ENCODE measurements at regions not wholly inside any gene's neighbourhood (a gene's known extent, or its start where the extent isn't known, plus 50 kb on each side); places are given as distances from the start of the nearest gene placed in this dataset.

DNA sequence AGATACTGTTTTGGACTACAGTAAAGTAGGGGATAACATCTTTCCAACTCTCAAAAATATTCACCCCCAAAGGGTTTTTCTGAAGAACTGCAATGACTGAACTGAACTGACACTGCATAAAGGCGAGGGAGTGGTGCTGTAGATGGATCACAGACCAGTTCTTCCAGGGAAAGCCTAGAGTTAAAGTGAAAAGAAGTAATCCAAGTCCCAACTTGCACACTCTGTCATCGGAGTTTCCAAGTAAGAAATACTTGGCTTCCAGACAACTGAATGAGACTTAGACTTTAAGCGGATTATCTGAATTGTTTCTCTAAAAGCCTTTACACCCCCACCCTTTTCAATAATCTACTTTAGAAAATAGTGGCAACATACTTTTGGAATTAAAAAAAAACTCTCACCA lies 134.1 kb upstream of the PREP start:
- H3K4me2 ChIP-seq (ENCODE audit: low read length), result no peak overlapping the region
- CTCF ChIA-PET (ENCODE audit: unreplicated experiment), result interaction anchor here (0.6 kb wide), 1 partner anchor 482 kb away, joined by 3 read pairs; no protein-coding TSS in a partner anchor
- no peak overlapping the region for H2AFZ ChIP-seq (ENCODE audit: low read length)
- H3K4me1 ChIP-seq (ENCODE audit: insufficient read depth, low read length, poor library complexity, severe bottlenecking), result no peaks in the 10 kb centered on the region
- no peaks in the 10 kb centered on the region for H3K9me3 ChIP-seq (ENCODE audit: low read length)
- TF ChIP-seq CTCF (conservative IDR thresholded peaks at IDR 0.05; ENCODE audit: low read length), result no peak
- TF ChIP-seq EZH2phosphoT487 (IDR thresholded peaks at IDR 0.05; ENCODE audit: borderline replicate concordance, low read depth, low read length), result no peak
- H3K27ac ChIP-seq (ENCODE audit: low read depth, low read length, poor library complexity, severe bottlenecking), result no peak overlapping the region
- no peaks in the 10 kb centered on the region for H3K36me3 ChIP-seq (ENCODE audit: insufficient read depth, low read length)
- no peaks in the 10 kb centered on the region for H3K9me2 ChIP-seq (ENCODE audit: insufficient read depth, low read length)
- no peaks in the 10 kb centered on the region for H4K20me1 ChIP-seq (ENCODE audit: insufficient read depth, low read length)
- intact Hi-C loops (cut with micrococcal nuclease; ENCODE audit: unreplicated experiment), result no loop called here
- no peak overlapping the region for H3K4me3 ChIP-seq (ENCODE audit: low read depth, low read length, poor library complexity, severe bottlenecking)
- no TSS peak for BruUV-seq (replicated peaks)
- H3K79me2 ChIP-seq (ENCODE audit: insufficient read depth, low read depth, low read length), result no peaks in the 10 kb centered on the region
- POLR2A ChIA-PET, result interaction anchor here (0.7 kb wide), 1 partner anchor 387 kb away, joined by 4 read pairs; no protein-coding TSS in a partner anchor
- no peak for DNase-seq (ENCODE audit: low spot score)

GRCh38 chr6:105533301-105533700 lies 130.4 kb upstream of the PREP start:
- ChIA-PET POLR2A (interaction anchor here (0.7 to 1.1 kb wide), 2 partner anchors 56 to 488 kb away, joined by 3 read pairs; no protein-coding TSS in a partner anchor), CTCF (ENCODE audit: unreplicated experiment) (no interaction called here)
- no TSS peak for BruUV-seq (replicated peaks)
- no peaks in the 10 kb centered on the region for H3K36me3 ChIP-seq (ENCODE audit: insufficient read depth, low read length)
- no peak for TF ChIP-seq EZH2phosphoT487 (IDR thresholded peaks at IDR 0.05; ENCODE audit: borderline replicate concordance, low read depth, low read length)
- TF ChIP-seq CTCF (conservative IDR thresholded peaks at IDR 0.05; ENCODE audit: low read length), result no peak
- no peak overlapping the region for H2AFZ ChIP-seq (ENCODE audit: low read length)
- no peaks in the 10 kb centered on the region for H3K4me1 ChIP-seq (ENCODE audit: insufficient read depth, low read length, poor library complexity, severe bottlenecking)
- no peak overlapping the region for H3K4me2 ChIP-seq (ENCODE audit: low read length)
- H3K4me3 ChIP-seq (ENCODE audit: low read depth, low read length, poor library complexity, severe bottlenecking), result no peak overlapping the region
- DNase-seq (ENCODE audit: low spot score), result no peak
- no peaks in the 10 kb centered on the region for H3K9me2 ChIP-seq (ENCODE audit: insufficient read depth, low read length)
- H4K20me1 ChIP-seq (ENCODE audit: insufficient read depth, low read length), result no peaks in the 10 kb centered on the region
- H3K79me2 ChIP-seq (ENCODE audit: insufficient read depth, low read depth, low read length), result no peaks in the 10 kb centered on the region
- no peak overlapping the region for H3K27ac ChIP-seq (ENCODE audit: low read depth, low read length, poor library complexity, severe bottlenecking)
- intact Hi-C loops (cut with micrococcal nuclease; ENCODE audit: unreplicated experiment), result no loop called here
- H3K9me3 ChIP-seq (ENCODE audit: low read length), result no peaks in the 10 kb centered on the region

DNA sequence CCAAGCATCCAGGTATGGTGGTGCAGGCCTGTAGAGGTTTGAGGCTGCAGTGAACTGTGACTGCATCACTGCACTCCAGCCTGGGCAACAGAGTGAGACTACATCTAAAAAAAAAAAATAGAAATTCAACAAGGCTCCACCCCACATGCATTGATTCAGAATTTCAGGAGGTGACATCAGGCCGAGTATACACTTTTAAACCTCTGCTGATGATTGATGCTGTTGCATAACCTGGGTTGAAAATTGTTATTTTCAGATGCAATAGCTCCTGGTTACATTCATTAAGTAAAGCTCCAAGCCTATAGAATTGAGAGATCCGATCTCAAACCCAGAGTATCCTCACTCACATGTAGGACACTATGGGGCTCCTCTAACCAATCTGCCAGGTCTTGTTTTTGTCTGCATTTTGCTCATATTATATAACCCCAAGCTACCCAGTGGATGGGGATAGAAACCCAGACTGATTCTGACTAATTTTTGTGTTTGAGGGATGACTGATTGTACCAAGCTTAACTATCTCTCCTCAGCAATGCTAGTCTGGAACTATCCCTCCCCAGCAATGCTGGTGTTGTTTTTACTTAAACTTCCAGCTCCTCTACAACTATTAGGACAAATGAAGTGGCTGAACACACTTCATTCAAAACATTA lies 123.5 kb upstream of the PREP start:
- no peaks in the 10 kb centered on the region for H3K79me2 ChIP-seq (ENCODE audit: insufficient read depth, low read depth, low read length)
- no peak overlapping the region for H3K4me3 ChIP-seq (ENCODE audit: low read depth, low read length, poor library complexity, severe bottlenecking)
- H3K4me2 ChIP-seq (ENCODE audit: low read length), result no peak overlapping the region
- ChIA-PET POLR2A (interaction anchor here (0.6 to 0.7 kb wide), 2 partner anchors 68 to 455 kb away, joined by 3 read pairs; no protein-coding TSS in a partner anchor), CTCF (ENCODE audit: unreplicated experiment) (no interaction called here)
- H2AFZ ChIP-seq (ENCODE audit: low read length), result no peak overlapping the region
- no peak for DNase-seq (ENCODE audit: low spot score)
- TF ChIP-seq EZH2phosphoT487 (IDR thresholded peaks at IDR 0.05; ENCODE audit: borderline replicate concordance, low read depth, low read length), result no peak
- TF ChIP-seq CTCF (conservative IDR thresholded peaks at IDR 0.05; ENCODE audit: low read length), result no peak
- intact Hi-C loops (cut with micrococcal nuclease; ENCODE audit: unreplicated experiment), result no loop called here
- H4K20me1 ChIP-seq (ENCODE audit: insufficient read depth, low read length), result no peaks in the 10 kb centered on the region
- no peak overlapping the region for H3K27ac ChIP-seq (ENCODE audit: low read depth, low read length, poor library complexity, severe bottlenecking)
- BruUV-seq (replicated peaks), result no TSS peak
- H3K36me3 ChIP-seq (ENCODE audit: insufficient read depth, low read length), result no peaks in the 10 kb centered on the region
- 0 out of 2 replicates have a peak, but pooled peaks cover 4% of the 10 kb centered on the region for H3K9me3 ChIP-seq (ENCODE audit: low read length)
- no peaks in the 10 kb centered on the region for H3K9me2 ChIP-seq (ENCODE audit: insufficient read depth, low read length)
- no peaks in the 10 kb centered on the region for H3K4me1 ChIP-seq (ENCODE audit: insufficient read depth, low read length, poor library complexity, severe bottlenecking)

All from OCI-LY7 (cell line).